MM.1S (cell line): ENCODE measurements at regions not wholly inside any gene's neighbourhood (a gene's known extent, or its start where the extent isn't known, plus 50 kb on each side); places are given as distances from the start of the nearest gene placed in this dataset.

ENCODE experiments used
- DNase-seq: peaks from one replicate; pipeline ENCODE4 v3.0.0-alpha.2; 2015
- H2AFZ ChIP-seq: fragments of 300-600 bp; sonication (generic); 2 replicates; pipeline ENCODE4 v1.6.0; 2016; ENCODE audit warnings: antibody characterized with exemption, low read length
- H3F3A ChIP-seq: fragments of 300-600 bp; sonication (generic); 2 replicates; pipeline ENCODE4 v1.6.1; 2016; ENCODE audit warnings: mild to moderate bottlenecking, antibody characterized with exemption, low read length, moderate library complexity, mixed read lengths; ENCODE audit not compliant: insufficient read depth
- H3K27ac ChIP-seq: fragments of 300-600 bp; sonication (generic); 2 replicates; pipeline ENCODE4 v1.5.1; 2016; ENCODE audit warnings: mild to moderate bottlenecking, low read length
- H3K27me3 ChIP-seq: fragments of 300-600 bp; sonication (generic); replicated peaks from 2 replicates; pipeline ENCODE4 v1.6.0; 2016; ENCODE audit warnings: low read length; ENCODE audit not compliant: insufficient read depth
- H3K36me3 ChIP-seq: fragments of 300-600 bp; sonication (generic); replicated peaks from 2 replicates; pipeline ENCODE4 v1.6.1; 2016; ENCODE audit warnings: mild to moderate bottlenecking, low read length, mixed read lengths; ENCODE audit not compliant: insufficient read depth
- H3K4me1 ChIP-seq: fragments of 300-600 bp; sonication (generic); 2 replicates; pipeline ENCODE4 v1.6.1; 2016; ENCODE audit warnings: low read length, mixed read lengths
- H3K4me2 ChIP-seq: fragments of 300-600 bp; sonication (generic); 2 replicates; pipeline ENCODE4 v1.6.0; 2016; ENCODE audit warnings: low read depth, low read length
- H3K4me3 ChIP-seq: fragments of 300-600 bp; sonication (generic); 2 replicates; pipeline ENCODE4 v1.5.1; 2016; ENCODE audit warnings: low read length, mixed read lengths
- H3K79me2 ChIP-seq: fragments of 300-600 bp; sonication (generic); 2 replicates; pipeline ENCODE4 v1.6.1; 2016; ENCODE audit warnings: mixed run types, low read length, mixed read lengths
- H3K9ac ChIP-seq: fragments of 300-600 bp; sonication (generic); 2 replicates; pipeline ENCODE4 v1.6.1; 2016; ENCODE audit warnings: low read length, mixed read lengths
- H3K9me2 ChIP-seq: fragments of 300-600 bp; sonication (generic); replicated peaks from 2 replicates; pipeline ENCODE4 v1.6.1; 2016; ENCODE audit warnings: mild to moderate bottlenecking, low read length, mixed read lengths; ENCODE audit not compliant: insufficient read depth
- H3K9me3 ChIP-seq: fragments of 300-600 bp; sonication (generic); replicated peaks from 2 replicates; pipeline ENCODE4 v1.6.1; 2016; ENCODE audit warnings: mild to moderate bottlenecking, low read length, mixed read lengths; ENCODE audit not compliant: insufficient read depth
- H4K20me1 ChIP-seq: fragments of 300-600 bp; sonication (generic); 2 replicates; pipeline ENCODE4 v1.6.1; 2016; ENCODE audit warnings: mild to moderate bottlenecking, low read length, moderate library complexity, mixed read lengths; ENCODE audit not compliant: insufficient read depth
- EZH2 ChIP-seq: fragments of 300-600 bp; sonication (generic); optimal IDR thresholded peaks from 2 replicates; pipeline ENCODE3; 2017; ENCODE audit warnings: low read depth, mild to moderate bottlenecking, antibody characterized with exemption, low read length, mixed read lengths
- EZH2phosphoT487 ChIP-seq: fragments of 300-600 bp; sonication (generic); IDR thresholded peaks from 2 replicates; pipeline ENCODE4 v1.6.1; 2018; ENCODE audit warnings: antibody characterized with exemption, low read length
- TF ChIP-seq, protein P1 (sequence below): fragments of 300-600 bp; sonication (generic); IDR thresholded peaks from 2 replicates; pipeline ENCODE4 v1.5.1; 2016; ENCODE audit warnings: antibody characterized with exemption, low read length, mixed read lengths

DNA sequence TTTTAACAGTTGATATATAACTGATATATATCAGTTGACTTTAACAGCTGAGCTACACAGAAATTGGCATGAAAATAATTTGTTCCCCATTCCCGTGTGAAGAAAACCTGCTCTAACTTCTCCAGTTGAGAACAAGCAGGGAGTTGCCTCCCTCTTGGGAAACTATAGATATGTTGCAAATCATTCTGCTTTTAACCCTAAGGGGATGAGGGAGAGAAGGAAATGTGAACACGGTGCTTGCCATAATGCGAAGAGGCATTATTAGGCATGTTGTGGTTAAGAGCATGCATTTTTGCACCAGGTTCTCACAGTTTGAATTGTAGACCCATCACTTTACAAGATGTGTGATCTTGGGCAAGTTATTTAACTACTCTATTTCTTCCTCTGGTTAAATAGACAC, 453.7 kb downstream of the TENT5A start:
- TF ChIP-seq, protein P1, sequence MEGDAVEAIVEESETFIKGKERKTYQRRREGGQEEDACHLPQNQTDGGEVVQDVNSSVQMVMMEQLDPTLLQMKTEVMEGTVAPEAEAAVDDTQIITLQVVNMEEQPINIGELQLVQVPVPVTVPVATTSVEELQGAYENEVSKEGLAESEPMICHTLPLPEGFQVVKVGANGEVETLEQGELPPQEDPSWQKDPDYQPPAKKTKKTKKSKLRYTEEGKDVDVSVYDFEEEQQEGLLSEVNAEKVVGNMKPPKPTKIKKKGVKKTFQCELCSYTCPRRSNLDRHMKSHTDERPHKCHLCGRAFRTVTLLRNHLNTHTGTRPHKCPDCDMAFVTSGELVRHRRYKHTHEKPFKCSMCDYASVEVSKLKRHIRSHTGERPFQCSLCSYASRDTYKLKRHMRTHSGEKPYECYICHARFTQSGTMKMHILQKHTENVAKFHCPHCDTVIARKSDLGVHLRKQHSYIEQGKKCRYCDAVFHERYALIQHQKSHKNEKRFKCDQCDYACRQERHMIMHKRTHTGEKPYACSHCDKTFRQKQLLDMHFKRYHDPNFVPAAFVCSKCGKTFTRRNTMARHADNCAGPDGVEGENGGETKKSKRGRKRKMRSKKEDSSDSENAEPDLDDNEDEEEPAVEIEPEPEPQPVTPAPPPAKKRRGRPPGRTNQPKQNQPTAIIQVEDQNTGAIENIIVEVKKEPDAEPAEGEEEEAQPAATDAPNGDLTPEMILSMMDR, result no peak
- TF ChIP-seq EZH2phosphoT487 (no peak), EZH2 (no peak)
- Histone ChIP-seq H3K79me2 (no peaks in the 10 kb centered on the region), H4K20me1 (no peaks in the 10 kb centered on the region)

DNA sequence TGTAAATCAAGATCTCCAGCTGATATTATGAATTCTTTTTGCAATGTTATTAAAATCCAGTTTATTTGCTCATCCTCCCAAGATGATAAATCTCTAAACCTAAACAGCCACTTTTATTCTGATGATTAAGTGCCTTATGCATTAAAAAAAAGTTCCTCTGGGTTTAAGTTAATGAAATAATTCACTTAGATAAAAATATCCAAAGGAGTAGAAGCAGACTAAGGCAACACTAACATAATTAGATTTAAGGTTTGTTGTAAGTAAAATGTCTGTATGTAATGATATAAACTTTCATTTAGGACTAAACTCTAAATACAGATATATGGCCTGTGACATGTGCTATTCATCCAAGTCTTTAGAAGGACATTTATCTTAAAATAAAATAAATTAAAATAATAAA, 457.2 kb downstream of the TENT5A start:
- H3K9me2 ChIP-seq, result no peaks in the 10 kb centered on the region
- H3K79me2 ChIP-seq, result no peaks in the 10 kb centered on the region
- H3F3A ChIP-seq, result no peaks in the 10 kb centered on the region
- H3K4me2 ChIP-seq, result no peak overlapping the region
- no peak overlapping the region for H2AFZ ChIP-seq
- no peaks in the 10 kb centered on the region for H3K36me3 ChIP-seq
- no peaks in the 10 kb centered on the region for H3K9me3 ChIP-seq
- no peak for DNase-seq
- TF ChIP-seq, protein P1, result no peak
- no peak for TF ChIP-seq EZH2phosphoT487
- no peak for TF ChIP-seq EZH2
- no peaks in the 10 kb centered on the region for H4K20me1 ChIP-seq
- H3K9ac ChIP-seq, result no peak overlapping the region
- no peak overlapping the region for H3K27ac ChIP-seq
- H3K27me3 ChIP-seq, result no peaks in the 10 kb centered on the region
- no peak overlapping the region for H3K4me3 ChIP-seq
- no peaks in the 10 kb centered on the region for H3K4me1 ChIP-seq

More for the DNA sequence above, 453.7 kb downstream of the TENT5A start:
- no peaks in the 10 kb centered on the region for H3F3A ChIP-seq
- no peaks in the 10 kb centered on the region for H3K36me3 ChIP-seq
- H3K9ac ChIP-seq, result no peak overlapping the region
- no peak overlapping the region for H3K4me3 ChIP-seq
- no peaks in the 10 kb centered on the region for H3K4me1 ChIP-seq
- H3K4me2 ChIP-seq, result no peak overlapping the region
- no peak overlapping the region for H2AFZ ChIP-seq
- no peaks in the 10 kb centered on the region for H3K27me3 ChIP-seq
- no peak for DNase-seq
- no peak overlapping the region for H3K27ac ChIP-seq
- no peaks in the 10 kb centered on the region for H3K9me3 ChIP-seq
- no peaks in the 10 kb centered on the region for H3K9me2 ChIP-seq

DNA sequence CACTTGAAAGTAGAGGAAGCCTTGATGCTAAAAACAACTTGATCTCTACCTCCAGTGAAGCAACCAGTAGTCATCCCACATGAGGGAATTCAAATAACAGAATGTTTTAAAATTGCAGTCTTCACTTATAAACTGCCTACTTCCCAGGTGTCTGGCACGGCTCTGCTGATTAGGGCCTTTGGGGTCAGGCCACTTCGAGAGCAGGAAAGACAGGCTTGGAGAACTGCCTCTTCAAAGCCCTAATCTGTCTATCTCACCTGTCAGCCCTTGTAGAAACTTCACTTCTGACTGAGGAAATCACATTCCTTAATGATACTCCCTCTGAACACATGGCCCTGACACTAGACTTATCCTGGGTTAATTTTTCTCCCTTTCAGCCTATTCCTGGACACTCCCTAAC, 458.6 kb downstream of the TENT5A start:
- Histone ChIP-seq H2AFZ (no peak overlapping the region), H3K9me2 (no peaks in the 10 kb centered on the region), H3K4me3 (no peak overlapping the region), H3K4me1 (no peaks in the 10 kb centered on the region), H3F3A (no peaks in the 10 kb centered on the region), H3K27ac (no peak overlapping the region), H3K9me3 (no peaks in the 10 kb centered on the region), H3K79me2 (no peaks in the 10 kb centered on the region), H3K36me3 (no peaks in the 10 kb centered on the region), H3K27me3 (no peaks in the 10 kb centered on the region), H3K9ac (no peak overlapping the region), H4K20me1 (no peaks in the 10 kb centered on the region), H3K4me2 (no peak overlapping the region)
- TF ChIP-seq EZH2phosphoT487 (no peak), EZH2 (no peak)
- TF ChIP-seq, protein P1, result no peak
- DNase-seq, result no peak
